Lower lobe of right lung (tissue), 2 donors: ENCODE measurements at regions not wholly inside any gene's neighbourhood (a gene's known extent, or its start where the extent isn't known, plus 50 kb on each side); places are given as distances from the start of the nearest gene placed in this dataset.

Experiments used
- ATAC-seq, 2 donors: fragments of 200-7000 bp; cut with Tn5 transposase; one replicate each; pipeline ENCODE4 v1.9.1; 2020 to 2022; ENCODE audit warnings: mild to moderate bottlenecking in 2 of 2, moderate library complexity in 2 of 2
- DNase-seq: peaks from one replicate; pipeline ENCODE4 v3.0.0-alpha.2; 2020
- H3K27ac ChIP-seq: fragments of 200-600 bp; one replicate; pipeline ENCODE4 v1.8.0; 2022
- H3K27me3 ChIP-seq: fragments of 200-600 bp; one replicate; pipeline ENCODE4 v1.8.0; 2022; ENCODE audit warnings: low read depth
- H3K36me3 ChIP-seq: fragments of 200-600 bp; one replicate; pipeline ENCODE4 v1.8.0; 2022; ENCODE audit warnings: mild to moderate bottlenecking
- H3K4me1 ChIP-seq: fragments of 200-600 bp; one replicate; pipeline ENCODE4 v1.8.0; 2022
- H3K4me3 ChIP-seq: fragments of 200-600 bp; one replicate; pipeline ENCODE4 v1.8.0; 2022; ENCODE audit warnings: mild to moderate bottlenecking
- H3K9me3 ChIP-seq: fragments of 200-600 bp; one replicate; pipeline ENCODE4 v1.8.0; 2022
- intact Hi-C: fragments of 100-400 bp; cut with DNase I; formaldehyde crosslinking; loops from one replicate; pipeline ENCODE4 v1.11.0; 2022
- TF ChIP-seq, protein P1 (sequence below): fragments of 200-600 bp; IDR thresholded peaks from one replicate; pipeline ENCODE4 v1.8.0; 2022; ENCODE audit warnings: antibody characterized with exemption, mild to moderate bottlenecking
- donor health status: DM: no; HTN: yes; CAD: no; lungs with severe emphysema.

DNA sequence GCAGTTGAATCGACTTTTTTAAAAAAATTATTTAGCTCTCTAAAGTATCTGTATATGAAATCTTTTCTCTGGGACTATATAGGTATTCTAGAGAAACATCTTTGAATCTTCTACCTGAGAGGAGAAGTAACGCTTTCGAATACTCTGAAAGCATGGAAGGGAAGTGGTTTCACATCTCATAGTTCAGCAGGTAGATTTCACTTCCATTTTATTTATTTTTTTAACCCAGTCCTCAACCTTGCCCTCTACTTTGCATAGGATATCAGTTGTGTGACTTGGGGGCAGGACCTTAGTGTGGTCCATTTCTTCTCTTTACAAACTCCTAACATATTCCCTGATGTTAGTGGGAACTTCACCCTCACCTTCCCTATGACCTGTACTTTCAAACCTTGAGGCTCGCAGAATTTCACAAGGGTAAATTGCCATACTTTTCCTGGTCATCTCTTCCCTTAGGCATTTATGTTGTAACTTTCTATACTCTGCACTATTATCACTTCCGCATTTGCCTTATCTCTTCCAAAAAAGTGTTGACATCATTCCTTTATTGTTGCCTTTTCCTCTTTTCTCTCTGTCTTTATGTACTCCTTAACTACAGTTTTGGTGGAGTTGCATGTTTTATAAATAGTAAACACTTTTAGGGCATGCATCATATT lies 1208.5 kb upstream of the ADGRL4 start:
- ATAC-seq (no peak), DNase-seq (no peak)
- H3K36me3 ChIP-seq, result no peaks in the 10 kb centered on the region
- intact Hi-C loops, result no loop called here
- no peak overlapping the region for H3K4me3 ChIP-seq
- H3K27me3 ChIP-seq, result no peaks in the 10 kb centered on the region
- H3K4me1 ChIP-seq, result no peaks in the 10 kb centered on the region
- H3K9me3 ChIP-seq, result no peaks in the 10 kb centered on the region
- TF ChIP-seq, protein P1, sequence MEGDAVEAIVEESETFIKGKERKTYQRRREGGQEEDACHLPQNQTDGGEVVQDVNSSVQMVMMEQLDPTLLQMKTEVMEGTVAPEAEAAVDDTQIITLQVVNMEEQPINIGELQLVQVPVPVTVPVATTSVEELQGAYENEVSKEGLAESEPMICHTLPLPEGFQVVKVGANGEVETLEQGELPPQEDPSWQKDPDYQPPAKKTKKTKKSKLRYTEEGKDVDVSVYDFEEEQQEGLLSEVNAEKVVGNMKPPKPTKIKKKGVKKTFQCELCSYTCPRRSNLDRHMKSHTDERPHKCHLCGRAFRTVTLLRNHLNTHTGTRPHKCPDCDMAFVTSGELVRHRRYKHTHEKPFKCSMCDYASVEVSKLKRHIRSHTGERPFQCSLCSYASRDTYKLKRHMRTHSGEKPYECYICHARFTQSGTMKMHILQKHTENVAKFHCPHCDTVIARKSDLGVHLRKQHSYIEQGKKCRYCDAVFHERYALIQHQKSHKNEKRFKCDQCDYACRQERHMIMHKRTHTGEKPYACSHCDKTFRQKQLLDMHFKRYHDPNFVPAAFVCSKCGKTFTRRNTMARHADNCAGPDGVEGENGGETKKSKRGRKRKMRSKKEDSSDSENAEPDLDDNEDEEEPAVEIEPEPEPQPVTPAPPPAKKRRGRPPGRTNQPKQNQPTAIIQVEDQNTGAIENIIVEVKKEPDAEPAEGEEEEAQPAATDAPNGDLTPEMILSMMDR, result no peak
- no peak overlapping the region for H3K27ac ChIP-seq

DNA sequence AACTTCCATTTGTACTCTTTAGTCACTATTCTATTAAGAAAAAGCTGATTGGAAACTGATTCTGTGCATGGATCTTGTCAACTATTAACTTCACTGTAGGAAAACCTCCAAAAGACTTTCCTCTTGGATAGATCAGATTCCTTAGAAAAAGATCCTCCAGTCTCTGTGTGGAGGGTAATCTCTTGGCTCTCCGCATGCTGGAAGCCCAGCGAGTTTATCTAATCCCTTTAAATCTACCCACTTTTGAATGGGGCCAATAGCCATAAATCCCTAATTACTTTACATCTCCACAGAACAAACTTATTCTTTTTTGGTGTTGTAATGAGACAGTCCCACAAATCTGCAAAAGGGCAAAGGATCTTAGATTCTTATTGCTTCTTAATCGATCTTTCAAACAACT lies 1206.4 kb upstream of the ADGRL4 start:
- Histone ChIP-seq H3K27me3 (no peaks in the 10 kb centered on the region), H3K9me3 (no peaks in the 10 kb centered on the region), H3K36me3 (no peaks in the 10 kb centered on the region), H3K27ac (no peak overlapping the region), H3K4me3 (no peak overlapping the region), H3K4me1 (no peaks in the 10 kb centered on the region)
- TF ChIP-seq, protein P1, result no peak
- ATAC-seq (no peak), DNase-seq (no peak)
- intact Hi-C loops, result no loop called here

DNA sequence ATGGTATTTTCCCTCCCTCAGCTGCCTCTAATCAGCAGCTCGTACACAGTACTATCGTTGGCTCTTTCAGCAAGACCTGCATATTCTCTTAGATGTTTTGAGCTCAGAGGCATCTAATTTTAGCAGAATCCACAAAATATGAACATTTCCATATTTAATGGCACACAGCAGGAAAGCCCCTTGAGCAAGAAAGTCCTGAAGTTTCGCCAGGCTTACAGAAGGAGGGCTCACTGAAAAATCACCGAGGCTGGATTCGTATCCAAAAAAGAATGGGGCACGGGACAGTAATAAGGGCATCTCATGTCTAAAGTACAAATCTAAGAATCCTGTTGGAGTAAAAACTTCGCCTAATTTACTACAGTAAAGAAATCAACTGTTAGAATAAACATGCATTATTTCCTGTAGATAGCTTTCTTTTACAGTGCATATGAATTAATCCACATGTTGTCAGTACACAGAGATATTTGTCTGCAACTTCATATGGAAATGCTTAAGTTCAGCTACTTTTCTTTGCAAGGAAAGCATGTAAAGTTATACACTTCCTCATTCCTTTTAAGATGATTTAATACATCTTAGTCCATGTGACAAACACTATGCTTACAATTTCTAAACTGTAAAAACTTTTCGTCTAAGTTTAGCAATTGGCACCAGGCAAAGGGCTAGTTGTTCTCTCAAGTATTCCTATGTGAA lies 1205.3 kb upstream of the ADGRL4 start:
- TF ChIP-seq, protein P1, result no peak
- no peak overlapping the region for H3K4me3 ChIP-seq
- H3K4me1 ChIP-seq, result no peaks in the 10 kb centered on the region
- no peak for DNase-seq
- intact Hi-C loops, result no loop called here
- no peak for ATAC-seq
- H3K27me3 ChIP-seq, result no peaks in the 10 kb centered on the region
- no peaks in the 10 kb centered on the region for H3K36me3 ChIP-seq
- H3K27ac ChIP-seq, result no peak overlapping the region
- H3K9me3 ChIP-seq, result no peaks in the 10 kb centered on the region

DNA sequence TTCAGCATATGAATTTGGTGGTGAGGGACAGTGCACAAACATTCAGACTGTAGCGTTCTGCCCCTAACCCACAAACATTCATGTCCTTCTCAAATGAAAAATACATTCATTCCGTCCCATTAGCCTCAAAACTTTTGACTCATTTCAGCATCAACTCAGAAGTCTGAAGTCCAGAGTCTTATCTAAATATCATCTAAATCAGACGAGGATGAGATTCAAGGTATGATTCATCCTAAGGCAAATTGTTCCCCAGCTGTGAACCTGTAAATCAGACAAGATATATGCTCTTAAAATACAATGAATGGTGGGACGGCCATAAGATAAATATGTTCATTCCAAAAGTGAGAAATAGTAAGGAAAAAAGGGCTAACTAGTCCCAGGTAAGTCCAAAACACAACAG lies 1195.6 kb upstream of the ADGRL4 start:
- no peak overlapping the region for H3K4me3 ChIP-seq
- no peaks in the 10 kb centered on the region for H3K4me1 ChIP-seq
- no peak for ATAC-seq
- H3K27me3 ChIP-seq, result no peaks in the 10 kb centered on the region
- intact Hi-C loops, result no loop called here
- no peak overlapping the region for H3K27ac ChIP-seq
- H3K36me3 ChIP-seq, result no peaks in the 10 kb centered on the region
- TF ChIP-seq, protein P1, result no peak
- no peaks in the 10 kb centered on the region for H3K9me3 ChIP-seq
- no peak for DNase-seq

DNA sequence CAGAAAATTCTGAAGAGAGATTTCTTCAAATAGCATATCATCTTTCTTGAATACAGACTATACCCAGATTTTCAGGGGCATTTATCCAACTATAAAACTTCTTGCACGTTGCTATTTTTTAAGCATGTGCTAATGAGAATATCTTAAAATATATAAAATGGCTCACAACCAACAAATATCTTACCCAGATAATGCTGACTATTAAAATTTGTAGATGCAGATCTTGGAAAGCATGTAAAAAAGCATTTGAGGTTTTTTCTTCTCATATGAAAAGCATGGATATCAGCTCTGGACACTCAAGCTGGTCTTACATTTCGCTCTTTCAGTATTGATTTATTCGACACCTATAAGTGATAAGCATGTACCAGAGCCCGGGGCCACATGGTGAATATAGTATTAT lies 1187.7 kb upstream of the ADGRL4 start:
- Histone ChIP-seq H3K36me3 (no peaks in the 10 kb centered on the region), H3K27me3 (no peaks in the 10 kb centered on the region), H3K4me3 (no peak overlapping the region), H3K27ac (no peak overlapping the region), H3K9me3 (no peaks in the 10 kb centered on the region), H3K4me1 (no peaks in the 10 kb centered on the region)
- DNase-seq (no peak), ATAC-seq (no peak)
- intact Hi-C loops, result no loop called here
- TF ChIP-seq, protein P1, result no peak
